K562 (cell line): ENCODE measurements at regions not wholly inside any gene's neighbourhood (a gene's known extent, or its start where the extent isn't known, plus 50 kb on each side); places are given as distances from the start of the nearest gene placed in this dataset.
"Not testable (repeated sequence)": the region's sequence is repeated elsewhere in the genome, so short reads cannot be mapped to it uniquely, and the experiment has no call there.

Source experiments
- ATAC-seq: fragments of 200-7000 bp; cut with Tn5 transposase; 3 replicates; pipeline ENCODE4 v1.9.1; 2020; ENCODE audit warnings: moderate library complexity
- BruUV-seq: library from RNA; stranded (reverse); fragments of 400-500 nt; replicated peaks from 2 replicates; lab custom pipeline; 2021; lab: Mats Ljungman, UMichigan
- CTCF ChIA-PET: fragments of 300-600 bp; formaldehyde crosslinking; extraction: SDS; loops from one replicate; lab custom pipeline; 2021; ENCODE audit warnings: low intra/inter-chr PET ratio; lab: Yijun Ruan, JAX
- POLR2A ChIA-PET: fragments of 300-600, 350-650 bp; sonication (Branson Sonifier 250); formaldehyde crosslinking; extraction: SDS; loops from one replicate; lab custom pipeline; 2021; ENCODE audit warnings: antibody characterized with exemption, inconsistent platforms; lab: Yijun Ruan, JAX
- DNase-seq, 4 experiments: peaks; one replicate each; pipeline versions ENCODE4 v3.0.0 to v3.0.0-alpha.2; 2011 to 2018; ENCODE audit warnings: low spot score in 3 of 4, mixed read lengths in 3 of 4; ENCODE audit errors: extremely low read depth in 1 of 4
- FAIRE-seq: peaks from 2 replicates; lab custom pipeline; 2011; peaks lifted over from hg19 to GRCh38; lab: Jason Lieb, UNC
- H2AFZ ChIP-seq: 2 replicates; pipeline ENCODE4 v1.6.0; 2011; ENCODE audit warnings: low read depth, low read length, control low read depth, inconsistent platforms
- H3K27ac ChIP-seq: fragments of 200-600 bp; 3 replicates; pipeline ENCODE4 v1.8.0; 2011; ENCODE audit warnings: low read depth, mild to moderate bottlenecking, control low read depth, inconsistent platforms, low read length, moderate library complexity, mixed read lengths; ENCODE audit errors: extremely low read depth
- H3K27me3 ChIP-seq, 2 experiments: fragments of 300-600 bp in 1 of 2; 2 replicates in 1 of 2; 3 replicates in 1 of 2; pipeline versions ENCODE4 v1.6.0 to v1.8.0; 2011; ENCODE audit warnings: inconsistent platforms in 2 of 2, low read length in 2 of 2, mild to moderate bottlenecking in 1 of 2, mixed read lengths in 1 of 2, moderate library complexity in 1 of 2; ENCODE audit not compliant: control insufficient read depth in 2 of 2, insufficient read depth in 2 of 2
- H3K36me3 ChIP-seq: fragments of 300-600 bp; 3 replicates; pipeline ENCODE4 v1.8.0; 2011; ENCODE audit warnings: mild to moderate bottlenecking, low read length, inconsistent platforms; ENCODE audit not compliant: control insufficient read depth, insufficient read depth
- H3K4me1 ChIP-seq, 2 experiments: fragments of 200-600 bp in 1 of 2; replicated peaks in 1 of 2; 2 replicates in 1 of 2; 3 replicates in 1 of 2; pipeline versions ENCODE4 v1.5.1 to v1.8.0; 2011; ENCODE audit warnings: inconsistent platforms in 2 of 2, low read length in 2 of 2, mild to moderate bottlenecking in 1 of 2, mixed read lengths in 1 of 2, moderate library complexity in 1 of 2; ENCODE audit not compliant: control insufficient read depth in 2 of 2, insufficient read depth in 2 of 2
- H3K4me2 ChIP-seq: 2 replicates; pipeline ENCODE4 v1.6.1; 2011; ENCODE audit warnings: low read length, control low read depth, inconsistent platforms, mixed read lengths; ENCODE audit not compliant: insufficient read depth
- H3K4me3 ChIP-seq: fragments of 200-600 bp; sonication (generic), shearing (Covaris generic); 2 replicates; pipeline ENCODE4 v1.5.1; 2016; ENCODE audit warnings: control low read depth, inconsistent platforms
- H3K79me2 ChIP-seq: fragments of 200-600 bp; 3 replicates; pipeline ENCODE4 v1.8.0; 2011; ENCODE audit warnings: low read length, inconsistent platforms; ENCODE audit not compliant: control insufficient read depth, insufficient read depth
- H3K9ac ChIP-seq, 2 experiments: 2 replicates each; pipeline versions ENCODE4 v1.6.0 to v1.6.1; 2011; ENCODE audit warnings: low read depth in 2 of 2, low read length in 2 of 2, control low read depth in 1 of 2, inconsistent platforms in 1 of 2, mild to moderate bottlenecking in 1 of 2, mixed read lengths in 1 of 2; ENCODE audit not compliant: insufficient read depth in 1 of 2
- H3K9me1 ChIP-seq: one replicate; pipeline ENCODE4 v1.6.0; 2011; ENCODE audit warnings: inconsistent platforms, mild to moderate bottlenecking, low read length, moderate library complexity; ENCODE audit not compliant: control insufficient read depth, insufficient read depth
- H3K9me3 ChIP-seq: replicated peaks from 2 replicates; pipeline ENCODE4 v1.5.1; 2011; ENCODE audit warnings: low read depth, low read length, inconsistent platforms; ENCODE audit not compliant: control insufficient read depth, insufficient read depth
- H4K20me1 ChIP-seq: replicated peaks from 2 replicates; pipeline ENCODE4 v1.6.1; 2011; ENCODE audit warnings: low read length, inconsistent platforms, mixed read lengths; ENCODE audit not compliant: control insufficient read depth, insufficient read depth
- RAD51 ChIP-seq: fragments of 450-650 bp; IDR thresholded peaks from 2 replicates; pipeline ENCODE4 v1.7.1; 2016; ENCODE audit warnings: low read depth, mild to moderate bottlenecking, borderline replicate concordance
- TOE1 ChIP-seq, 2 experiments: fragments of 450-650 bp in 1 of 2; sonication (generic) in 1 of 2; formaldehyde crosslinking in 1 of 2; IDR thresholded peaks; 2 replicates each; pipeline versions ENCODE4 v1.7.1 to v1.8.0; 2016 to 2022; ENCODE audit warnings: borderline replicate concordance in 2 of 2, mild to moderate bottlenecking in 2 of 2, antibody characterized with exemption in 1 of 2, inconsistent platforms in 1 of 2, low read depth in 1 of 2, missing genetic modification reagents in 1 of 2, moderate library complexity in 1 of 2
- WGBS: fragments of 100-300 bp; shearing (Covaris generic); methylation state at CpG from one replicate; pipeline ENCODE4 v1.1.6; 2016; ENCODE audit warnings: low coverage, mixed read lengths; ENCODE audit not compliant: insufficient coverage; ENCODE audit errors: missing lambda C conversion rate; 5-methylcytosine and 5-hydroxymethylcytosine counted together
- in situ Hi-C: fragments of 300-500 bp; cut with MboI; formaldehyde crosslinking; loops from 4 replicates; pipeline ENCODE4 v1.15.0; 2018; ENCODE audit warnings: inconsistent platforms, mixed read lengths
- intact Hi-C: fragments of 100-400 bp; cut with micrococcal nuclease; formaldehyde crosslinking; loops from 2 replicates; pipeline ENCODE4 v1.14.2; 2022
- TF ChIP-seq, protein P1 (sequence below): fragments of 450-650 bp; formaldehyde crosslinking; IDR thresholded peaks from 2 replicates; pipeline ENCODE4 v1.4.0; 2020; ENCODE audit warnings: mild to moderate bottlenecking, mixed read lengths
- TF ChIP-seq, protein P2 (sequence below): sonication (generic); formaldehyde crosslinking; IDR thresholded peaks from 2 replicates; pipeline ENCODE4 v1.5.0; 2020; ENCODE audit warnings: missing genetic modification reagents
- TF ChIP-seq, protein P3 (sequence below): sonication (generic); formaldehyde crosslinking; IDR thresholded peaks from 2 replicates; pipeline ENCODE4 v1.9.0; 2022; ENCODE audit warnings: mild to moderate bottlenecking, missing genetic modification reagents

DNA sequence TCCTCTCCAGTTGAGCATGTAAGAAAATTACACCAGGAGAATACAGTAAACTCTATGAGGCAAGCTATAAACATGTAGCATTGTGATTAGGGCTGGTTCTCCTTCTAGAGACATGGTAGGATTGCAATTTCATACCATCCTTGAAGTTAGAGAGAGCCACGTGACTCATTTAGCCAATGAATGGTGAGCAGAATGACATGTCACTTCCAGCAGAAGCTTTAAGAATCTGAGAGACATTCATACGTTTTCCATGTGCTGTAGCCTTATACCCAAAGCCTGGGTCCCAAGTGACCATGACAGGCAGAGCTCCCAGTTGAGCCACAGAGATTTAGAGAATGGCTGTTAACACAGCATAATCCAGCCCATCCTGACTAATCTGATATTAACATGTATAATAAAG, 68.0 kb upstream of the TP53BP2 start:
- ATAC-seq; H3K27me3 ChIP-seq; H3K4me1 ChIP-seq; H3K9me3 ChIP-seq; H3K4me3 ChIP-seq; H3K9me1 ChIP-seq; CTCF ChIA-PET; H4K20me1 ChIP-seq; FAIRE-seq; BruUV-seq; H3K9ac ChIP-seq; H3K4me2 ChIP-seq; POLR2A ChIA-PET; H3K79me2 ChIP-seq; H3K36me3 ChIP-seq; intact Hi-C loops; H3K27ac ChIP-seq; TF ChIP-seq TOE1 (CRISPR knock-in tag; IDR thresholded peaks at IDR 0.05; ENCODE audit: borderline replicate concordance, low read depth): not testable (repeated sequence)
- 0 out of 2 replicates have a peak overlapping the region, but pooled peaks have one; percentile 19 for H2AFZ ChIP-seq
- 33% methylated on average over 2 of the region's 2 CpGs for WGBS
- in situ Hi-C loops = loop anchor here (25.0 kb wide), 1 partner anchor 201 kb away; the partner anchor contains the start of gene CAPN2
- peak; percentile 79; the same call in 1 of the 2 replicates for TF ChIP-seq RAD51
- TF ChIP-seq, protein P1, sequence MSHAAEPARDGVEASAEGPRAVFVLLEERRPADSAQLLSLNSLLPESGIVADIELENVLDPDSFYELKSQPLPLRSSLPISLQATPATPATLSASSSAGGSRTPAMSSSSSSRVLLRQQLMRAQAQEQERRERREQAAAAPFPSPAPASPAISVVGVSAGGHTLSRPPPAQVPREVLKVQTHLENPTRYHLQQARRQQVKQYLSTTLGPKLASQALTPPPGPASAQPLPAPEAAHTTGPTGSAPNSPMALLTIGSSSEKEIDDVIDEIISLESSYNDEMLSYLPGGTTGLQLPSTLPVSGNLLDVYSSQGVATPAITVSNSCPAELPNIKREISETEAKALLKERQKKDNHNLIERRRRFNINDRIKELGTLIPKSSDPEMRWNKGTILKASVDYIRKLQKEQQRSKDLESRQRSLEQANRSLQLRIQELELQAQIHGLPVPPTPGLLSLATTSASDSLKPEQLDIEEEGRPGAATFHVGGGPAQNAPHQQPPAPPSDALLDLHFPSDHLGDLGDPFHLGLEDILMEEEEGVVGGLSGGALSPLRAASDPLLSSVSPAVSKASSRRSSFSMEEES (CRISPR knock-in tag) = peak; percentile 72
- peak; percentile 72; the same call in 1 of the 2 replicates for TF ChIP-seq TOE1 (IDR thresholded peaks at IDR 0.05; ENCODE audit: borderline replicate concordance)
- TF ChIP-seq, protein P2, sequence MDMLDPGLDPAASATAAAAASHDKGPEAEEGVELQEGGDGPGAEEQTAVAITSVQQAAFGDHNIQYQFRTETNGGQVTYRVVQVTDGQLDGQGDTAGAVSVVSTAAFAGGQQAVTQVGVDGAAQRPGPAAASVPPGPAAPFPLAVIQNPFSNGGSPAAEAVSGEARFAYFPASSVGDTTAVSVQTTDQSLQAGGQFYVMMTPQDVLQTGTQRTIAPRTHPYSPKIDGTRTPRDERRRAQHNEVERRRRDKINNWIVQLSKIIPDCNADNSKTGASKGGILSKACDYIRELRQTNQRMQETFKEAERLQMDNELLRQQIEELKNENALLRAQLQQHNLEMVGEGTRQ (CRISPR knock-in tag) = peak; percentile 82
- TF ChIP-seq, protein P3, sequence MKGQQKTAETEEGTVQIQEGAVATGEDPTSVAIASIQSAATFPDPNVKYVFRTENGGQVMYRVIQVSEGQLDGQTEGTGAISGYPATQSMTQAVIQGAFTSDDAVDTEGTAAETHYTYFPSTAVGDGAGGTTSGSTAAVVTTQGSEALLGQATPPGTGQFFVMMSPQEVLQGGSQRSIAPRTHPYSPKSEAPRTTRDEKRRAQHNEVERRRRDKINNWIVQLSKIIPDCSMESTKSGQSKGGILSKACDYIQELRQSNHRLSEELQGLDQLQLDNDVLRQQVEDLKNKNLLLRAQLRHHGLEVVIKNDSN (CRISPR knock-in tag) = peak; percentile 66
- DNase-seq = peak in 1 of 4 experiments; percentile 21

DNA sequence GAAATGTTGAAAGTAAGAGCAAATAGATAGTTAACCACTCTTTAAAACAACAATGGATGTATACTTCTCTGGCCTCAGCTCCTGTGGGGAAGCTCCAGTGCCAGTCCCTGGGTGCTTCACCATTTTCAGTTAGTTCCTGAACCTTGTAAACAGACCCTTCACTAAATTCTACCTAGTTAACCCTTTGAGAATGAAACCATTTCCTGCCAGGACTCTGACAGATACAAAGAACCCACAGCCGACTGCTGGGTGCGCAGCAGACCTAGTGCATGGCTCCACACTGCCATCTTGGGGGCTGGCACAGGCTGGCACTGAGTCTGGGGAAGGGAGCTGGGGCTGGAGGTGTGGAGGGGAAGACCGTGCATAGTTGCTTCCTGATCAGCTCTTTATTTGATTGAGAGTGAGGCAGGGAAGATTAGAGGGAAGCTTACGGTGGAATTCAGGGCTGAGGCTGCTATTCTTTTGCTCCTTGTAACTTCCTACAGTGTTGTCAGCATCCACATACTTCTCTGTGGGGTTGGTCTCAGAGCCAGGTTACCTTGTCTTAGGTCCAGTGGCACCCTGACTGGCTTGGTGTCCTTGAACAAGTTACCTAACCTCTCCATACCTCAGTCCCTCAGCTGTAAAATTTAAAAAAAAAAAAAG, 62.3 kb upstream of the TP53BP2 start:
- H3K79me2 ChIP-seq, H3K9ac ChIP-seq, FAIRE-seq, H3K4me3 ChIP-seq, CTCF ChIA-PET, ATAC-seq, H3K4me2 ChIP-seq, H3K9me1 ChIP-seq, H4K20me1 ChIP-seq, POLR2A ChIA-PET, H3K36me3 ChIP-seq, H3K27me3 ChIP-seq, DNase-seq, BruUV-seq, intact Hi-C loops, H3K9me3 ChIP-seq, H2AFZ ChIP-seq, H3K27ac ChIP-seq, H3K4me1 ChIP-seq: not testable (repeated sequence)
- in situ Hi-C loops = loop anchor here (25.0 kb wide), 1 partner anchor 196 kb away; the partner anchor contains the start of gene CAPN2
- 69% methylated on average over 3 of the region's 4 CpGs for WGBS
